Activated CD4-positive, alpha-beta T cell treated with anti-CD3 and anti-CD28 coated beads for 4 hours (primary cell): ENCODE measurements at regions not wholly inside any gene's neighbourhood (a gene's known extent, or its start where the extent isn't known, plus 50 kb on each side); places are given as distances from the start of the nearest gene placed in this dataset.

Experiments used
- DNase-seq, 2 donors: peaks; one replicate each; pipeline ENCODE4 v3.0.0-alpha.2; 2020

DNA sequence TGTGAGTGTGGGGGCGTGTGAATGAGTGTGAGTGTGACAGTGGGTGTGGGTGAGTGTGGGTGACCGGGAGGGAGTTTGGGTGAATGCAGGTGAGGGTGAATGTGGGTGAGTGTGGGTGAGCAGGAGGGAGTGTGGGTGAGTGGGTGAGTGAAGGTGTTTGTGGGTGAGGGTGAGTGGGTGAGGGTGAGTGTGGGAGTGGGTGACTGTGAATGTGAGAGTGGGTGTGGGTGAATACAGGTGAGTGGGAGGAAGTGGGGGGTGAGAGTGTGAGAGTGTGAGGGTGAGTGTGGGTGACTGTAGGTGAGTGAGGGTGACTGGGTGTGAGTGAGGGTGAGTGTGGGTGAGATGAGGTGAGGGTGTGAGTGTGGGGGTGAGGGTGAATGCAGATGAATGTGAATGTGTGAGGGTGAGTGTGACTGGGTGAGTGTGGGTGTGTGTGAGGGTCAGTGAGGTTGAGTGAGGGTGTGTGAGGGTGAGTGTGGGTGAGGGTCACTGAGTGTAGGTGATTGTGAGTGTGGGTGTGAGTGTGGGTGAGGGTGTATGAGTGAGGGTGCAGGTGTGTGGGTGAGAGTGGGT is 1677.3 kb upstream of the TENM3 start:
- DNase-seq = no peak

DNA sequence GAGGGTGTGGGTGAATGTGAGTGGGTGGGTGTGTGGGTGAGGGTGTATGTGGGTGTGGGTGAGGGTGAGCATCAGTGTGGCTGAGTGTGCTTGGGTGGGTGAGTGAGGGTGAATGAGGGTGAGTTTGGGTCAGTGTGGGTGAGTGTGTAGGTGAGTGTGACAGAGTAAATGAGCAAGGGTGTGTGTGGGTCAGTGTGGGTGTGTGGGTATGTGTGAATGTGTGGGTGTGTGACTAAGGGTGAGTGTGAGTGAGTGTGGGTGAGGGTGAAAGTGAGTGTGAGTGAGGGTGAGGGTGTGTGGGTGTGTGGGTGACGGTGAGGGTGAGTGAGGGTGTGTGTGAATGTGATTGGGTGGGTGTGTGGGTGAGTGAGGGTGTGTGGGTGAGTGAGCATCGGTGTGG is 1676.7 kb upstream of the TENM3 start:
- no peak for DNase-seq

DNA sequence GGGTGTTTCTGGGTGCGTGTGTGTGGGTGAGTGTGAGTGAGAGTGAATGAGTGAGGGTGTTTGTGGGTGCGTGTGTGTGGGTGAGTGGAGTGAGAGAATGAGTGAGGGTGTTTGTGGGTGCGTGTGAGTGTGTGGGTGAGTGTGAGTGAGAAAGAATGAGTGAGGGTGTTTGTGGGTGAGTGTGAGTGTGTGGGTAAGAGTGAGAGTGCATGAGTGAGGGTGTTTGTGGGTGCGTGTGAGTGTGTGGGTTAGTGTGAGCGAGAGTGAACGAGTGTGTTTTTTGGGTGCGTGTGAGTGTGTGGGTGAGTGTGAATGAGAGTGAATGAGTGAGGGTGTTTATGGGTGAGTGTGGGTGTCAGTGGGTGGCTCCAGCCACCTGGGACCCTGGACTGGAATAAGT is 1676.1 kb upstream of the TENM3 start:
- DNase-seq = no peak

DNA sequence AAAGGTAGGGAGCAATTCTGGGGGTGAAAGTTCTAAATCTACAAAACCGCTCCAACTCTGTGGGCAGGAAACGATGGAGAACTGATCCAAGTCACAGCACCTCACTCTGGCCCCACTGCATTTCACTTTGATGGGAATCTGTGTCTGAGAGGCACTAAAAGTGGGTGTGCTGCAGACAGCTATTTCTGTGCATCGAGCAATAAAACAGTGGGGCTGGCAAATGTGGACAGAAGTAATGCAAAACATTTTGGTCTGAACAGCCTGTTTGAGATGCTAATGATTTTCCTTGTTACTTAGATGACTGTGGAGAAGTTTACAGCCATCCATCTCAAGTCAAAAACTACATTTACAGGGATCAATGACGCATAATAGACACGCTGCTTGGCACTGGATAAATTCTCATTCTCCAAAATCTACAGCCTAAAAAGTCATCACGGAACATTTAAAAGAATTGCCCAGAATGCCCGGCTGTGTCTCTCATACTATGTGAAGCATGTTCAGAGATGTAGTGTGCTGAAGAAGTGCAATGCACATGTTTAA is 1671.6 kb upstream of the TENM3 start:
- no peak for DNase-seq

DNA sequence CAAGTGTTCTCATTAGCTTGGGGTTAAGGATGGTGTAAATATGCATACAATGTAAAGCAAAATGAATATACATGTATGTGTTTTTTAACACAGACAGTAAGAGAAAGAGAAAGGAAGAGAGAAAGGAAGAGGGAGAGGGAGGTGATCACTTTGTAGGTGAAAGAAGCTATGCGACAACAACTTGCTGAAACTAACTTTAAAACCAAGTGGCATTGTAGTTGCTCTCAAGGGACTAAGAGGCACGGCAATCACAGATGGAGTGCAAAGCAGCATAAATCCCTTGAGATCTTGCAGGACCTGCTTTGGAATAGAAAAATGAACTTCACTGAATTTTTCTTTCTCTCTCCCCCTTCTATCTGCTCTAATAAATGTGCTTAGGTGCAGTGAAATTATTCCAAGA is 1665.0 kb upstream of the TENM3 start:
- no peak for DNase-seq

DNA sequence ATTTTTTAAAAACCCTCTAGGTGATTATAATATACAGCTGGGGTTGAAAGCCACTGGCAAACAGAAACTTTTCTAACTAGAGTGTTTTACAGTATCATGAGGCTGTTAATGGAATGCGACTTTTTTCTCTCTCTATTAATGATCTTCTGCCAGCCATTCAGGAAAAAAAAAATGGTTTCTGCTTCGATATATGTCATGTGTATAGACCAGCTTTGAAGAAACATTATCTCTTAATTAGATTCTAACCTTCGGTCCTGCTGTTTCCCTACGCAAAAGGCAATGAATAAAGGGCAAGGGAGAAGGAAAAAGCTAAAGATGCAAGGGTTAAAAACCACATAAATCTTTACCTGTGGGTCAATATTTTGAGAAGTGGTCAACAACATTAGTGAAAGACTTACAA is 1662.1 kb upstream of the TENM3 start:
- DNase-seq = no peak

DNA sequence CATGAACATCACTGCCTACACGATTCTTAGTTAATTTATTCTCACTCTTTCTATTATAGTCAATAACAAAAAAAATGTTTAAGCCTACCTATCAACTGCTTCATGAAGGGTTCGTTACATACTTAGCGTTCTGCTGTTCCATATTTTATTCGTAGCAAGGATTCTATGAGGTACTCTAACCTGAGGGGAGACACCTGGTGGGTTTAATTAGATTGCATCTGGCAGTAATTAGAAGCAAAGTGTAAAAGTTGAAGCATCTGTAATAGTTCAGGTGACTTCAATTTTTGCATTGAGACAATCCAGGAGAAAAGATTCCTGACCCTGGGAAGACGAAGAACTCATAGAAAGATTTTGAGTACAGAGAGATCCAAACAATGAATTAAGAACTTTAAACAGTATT is 1655.8 kb upstream of the TENM3 start:
- DNase-seq = no peak

DNA sequence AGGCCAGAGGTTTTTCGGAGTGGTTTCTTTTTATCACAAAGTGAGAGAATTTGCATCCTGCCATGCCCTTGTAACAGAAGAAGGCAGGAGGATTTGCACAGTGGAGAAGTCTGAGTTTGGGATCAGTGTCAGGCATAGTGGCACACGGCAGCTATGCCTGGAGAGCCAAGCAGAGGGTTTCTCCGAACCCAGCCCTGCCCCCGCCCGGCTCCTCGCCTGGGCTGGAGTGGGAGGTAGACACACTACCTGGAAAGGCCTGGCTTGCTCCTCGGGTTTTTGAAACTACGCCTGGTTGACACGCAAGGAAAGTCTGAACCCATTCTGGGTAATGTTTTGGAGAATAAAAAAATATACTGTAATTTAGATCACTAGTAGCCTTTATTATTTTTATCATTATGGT is 1653.6 kb upstream of the TENM3 start:
- DNase-seq = no peak

DNA sequence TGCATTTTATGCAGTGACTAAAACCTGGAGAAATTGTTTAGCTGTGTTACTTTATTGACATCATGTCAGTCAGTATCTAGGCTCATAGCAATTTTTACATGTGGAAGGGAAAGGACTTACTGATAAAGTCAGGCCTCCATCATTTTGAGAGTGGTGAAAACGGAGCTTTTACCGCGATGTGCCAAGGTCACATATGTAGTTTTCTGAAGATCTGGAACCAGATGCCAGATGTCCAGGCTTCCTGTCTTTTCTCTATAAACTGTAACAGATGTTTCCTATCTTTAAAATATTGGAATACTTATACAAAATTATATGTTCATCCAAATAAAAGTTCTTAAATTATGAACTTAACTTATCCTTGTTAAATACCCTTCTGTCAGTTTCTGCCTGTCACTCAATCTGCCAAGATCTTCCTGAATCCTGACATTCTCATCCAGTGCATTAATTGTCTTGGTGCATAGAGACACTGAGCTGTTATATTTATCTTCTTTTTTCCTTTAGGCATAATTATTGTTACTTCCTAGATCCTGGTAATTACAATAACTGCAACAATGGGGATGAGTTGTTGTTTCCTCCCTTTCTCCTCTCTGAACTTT is 1646.2 kb upstream of the TENM3 start:
- no peak for DNase-seq

DNA sequence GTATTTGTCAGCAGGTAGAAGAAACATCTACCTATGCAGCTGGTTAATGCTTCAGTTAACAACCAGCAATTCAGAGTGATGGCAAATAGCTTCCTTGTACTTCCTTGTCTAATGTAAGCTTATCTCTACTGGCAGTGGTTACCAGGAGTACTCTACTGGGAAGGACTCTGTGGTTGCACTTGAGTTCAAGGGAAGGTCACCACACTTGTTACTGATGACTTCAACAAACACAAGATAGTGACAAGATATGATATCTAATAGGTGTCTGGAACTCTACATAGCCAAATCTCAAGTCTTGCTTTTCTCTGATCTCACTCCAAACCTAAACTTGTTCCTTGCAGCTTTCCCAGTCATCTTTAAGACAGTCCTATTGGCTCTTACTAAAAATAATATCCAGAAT is 1644.9 kb upstream of the TENM3 start:
- no peak for DNase-seq

DNA sequence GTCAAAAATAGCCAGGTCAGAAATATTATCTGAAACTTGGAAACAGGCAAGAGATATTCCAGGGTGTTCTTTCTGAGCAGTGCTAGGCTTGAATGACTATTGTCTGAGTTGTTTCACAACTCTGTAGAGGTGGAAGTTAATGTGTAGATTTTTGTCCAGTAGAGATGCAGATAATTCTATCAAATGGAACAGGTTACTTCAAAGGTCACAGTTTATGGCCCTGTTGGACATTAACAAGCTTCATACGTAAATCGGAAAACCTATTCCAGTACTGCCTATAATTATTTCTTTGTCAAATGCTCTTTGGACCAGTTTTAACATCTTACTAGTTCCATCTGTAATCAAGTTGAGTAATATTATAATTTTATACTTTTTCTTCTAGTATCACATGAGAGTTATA is 1639.4 kb upstream of the TENM3 start:
- no peak for DNase-seq

DNA sequence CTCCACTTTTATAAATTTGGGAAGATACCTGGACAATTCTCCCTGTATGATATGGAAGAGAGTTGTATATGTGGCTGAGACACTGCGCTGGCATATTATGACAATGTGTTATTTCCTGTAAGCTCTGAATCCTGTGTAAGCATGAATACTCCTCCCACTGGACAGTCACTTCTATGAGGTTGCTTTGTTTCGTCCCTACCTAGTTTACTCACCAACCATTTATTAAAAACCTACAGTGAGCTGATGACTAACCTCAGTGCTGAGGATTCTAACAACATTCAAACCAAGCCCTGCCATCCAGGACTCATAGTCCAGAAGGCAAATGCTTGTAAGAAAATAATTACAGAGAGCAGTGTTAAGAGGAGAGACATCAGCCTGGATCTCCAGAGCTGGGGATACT is 1632.9 kb upstream of the TENM3 start:
- no peak for DNase-seq

DNA sequence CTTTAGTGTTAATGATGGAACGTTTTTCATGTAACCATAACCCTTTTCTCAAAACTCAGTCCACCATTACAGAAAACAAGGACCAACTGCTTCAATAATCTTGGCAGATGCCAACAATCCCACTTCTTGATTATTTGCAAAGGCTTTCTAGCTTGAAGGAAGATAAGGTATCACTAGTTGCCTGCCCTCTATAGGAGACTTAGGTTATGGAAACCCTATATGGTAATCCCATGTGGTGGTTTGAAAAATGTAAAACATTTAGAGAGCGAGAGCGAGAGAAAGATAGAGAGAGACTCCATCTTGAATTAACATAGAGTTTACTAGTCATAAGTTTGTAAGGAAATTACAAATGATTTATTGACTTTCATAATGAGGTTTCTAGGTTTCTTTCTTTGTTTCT is 1627.5 kb upstream of the TENM3 start:
- no peak for DNase-seq

DNA sequence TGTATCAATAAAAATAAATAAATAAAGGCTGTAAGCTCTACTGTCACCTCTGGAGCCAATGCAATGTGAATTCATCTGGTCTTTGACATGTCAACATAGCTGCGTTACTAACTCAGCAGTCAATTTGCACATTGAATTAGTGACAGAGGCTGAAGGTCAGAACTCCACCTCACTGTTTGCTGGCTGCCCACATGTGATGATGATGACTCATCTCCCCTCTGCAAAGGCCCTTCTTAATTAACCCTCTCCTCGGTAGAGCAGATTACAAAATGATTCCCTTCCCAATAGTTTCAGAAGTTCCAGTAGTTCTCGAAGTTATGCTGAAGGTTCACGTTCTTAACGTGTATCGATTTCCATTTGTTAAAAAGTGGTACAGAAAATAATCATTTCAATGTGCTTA is 1626.0 kb upstream of the TENM3 start:
- no peak for DNase-seq

DNA sequence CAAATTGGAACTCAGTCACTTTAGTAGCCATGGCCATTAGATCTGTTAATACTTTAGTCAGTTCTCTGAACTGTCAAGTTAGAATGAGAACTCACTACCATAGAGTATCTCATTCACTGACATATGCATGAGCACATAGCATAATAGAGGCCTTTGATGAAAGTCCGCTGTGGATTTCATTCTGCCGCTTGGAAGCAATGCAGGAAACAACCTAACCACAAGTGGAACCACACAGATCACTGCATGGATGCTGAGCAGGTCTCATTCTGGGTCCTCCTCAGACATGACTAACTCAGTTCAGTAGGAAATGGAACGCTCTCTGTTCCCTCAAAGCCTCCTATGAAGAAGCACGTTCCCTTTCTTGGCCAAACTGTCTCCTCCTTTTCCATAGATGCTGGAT is 1624.8 kb upstream of the TENM3 start:
- no peak for DNase-seq

DNA sequence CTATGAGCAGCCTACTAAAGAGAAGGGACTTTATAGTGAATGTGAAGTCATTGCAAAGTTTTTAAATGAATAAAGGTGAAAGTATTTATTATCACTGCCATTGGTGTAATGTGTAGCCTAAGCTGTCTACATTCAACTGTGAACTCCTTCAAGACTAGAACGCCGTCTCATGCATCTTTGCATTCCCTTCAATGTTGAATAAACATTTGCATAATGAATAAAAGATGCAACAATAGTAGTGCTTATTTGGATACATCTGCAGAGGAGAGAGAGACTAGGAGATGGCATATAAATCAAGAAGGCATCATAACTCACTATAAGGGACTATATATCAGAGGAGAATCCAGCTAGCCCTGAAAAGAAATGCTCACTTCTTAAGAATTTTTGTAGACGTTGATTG is 1623.8 kb upstream of the TENM3 start:
- DNase-seq = no peak

DNA sequence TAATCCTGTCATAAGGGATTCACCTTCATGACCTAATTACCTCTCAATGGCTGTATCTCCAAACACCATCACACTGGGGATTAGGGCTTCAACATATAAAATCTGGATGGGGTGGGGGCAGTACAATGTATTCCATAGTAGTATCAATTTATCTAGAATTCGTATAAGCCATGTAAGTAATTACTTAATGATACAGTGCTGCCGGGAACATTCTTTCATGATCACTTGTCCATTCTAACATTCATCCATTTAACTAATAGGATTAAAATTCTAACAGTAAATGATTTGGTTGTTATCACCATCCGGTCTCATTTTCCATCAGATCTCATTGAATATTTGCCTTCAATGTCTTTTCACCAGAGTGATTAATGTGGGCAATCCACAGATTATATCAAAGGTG is 1620.9 kb upstream of the TENM3 start:
- no peak for DNase-seq

DNA sequence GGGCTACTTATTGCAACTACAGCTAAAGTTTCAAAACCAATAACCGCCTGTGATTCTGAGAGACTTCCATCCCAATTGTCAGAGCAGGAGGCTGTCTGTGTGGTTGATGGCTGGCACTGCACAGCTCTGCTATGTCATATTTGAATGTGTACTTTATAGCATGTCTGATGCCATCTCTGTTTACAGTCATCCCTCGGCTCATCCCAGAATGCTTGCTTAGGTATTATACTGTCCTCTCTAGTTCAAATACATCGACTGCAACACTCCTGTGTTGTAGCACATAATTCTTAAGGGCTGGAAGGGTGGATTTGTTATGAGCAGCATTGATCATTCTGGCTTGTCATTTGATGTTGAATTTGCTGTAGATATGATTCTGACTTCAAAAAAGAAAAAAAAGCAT is 1617.5 kb upstream of the TENM3 start:
- no peak for DNase-seq

DNA sequence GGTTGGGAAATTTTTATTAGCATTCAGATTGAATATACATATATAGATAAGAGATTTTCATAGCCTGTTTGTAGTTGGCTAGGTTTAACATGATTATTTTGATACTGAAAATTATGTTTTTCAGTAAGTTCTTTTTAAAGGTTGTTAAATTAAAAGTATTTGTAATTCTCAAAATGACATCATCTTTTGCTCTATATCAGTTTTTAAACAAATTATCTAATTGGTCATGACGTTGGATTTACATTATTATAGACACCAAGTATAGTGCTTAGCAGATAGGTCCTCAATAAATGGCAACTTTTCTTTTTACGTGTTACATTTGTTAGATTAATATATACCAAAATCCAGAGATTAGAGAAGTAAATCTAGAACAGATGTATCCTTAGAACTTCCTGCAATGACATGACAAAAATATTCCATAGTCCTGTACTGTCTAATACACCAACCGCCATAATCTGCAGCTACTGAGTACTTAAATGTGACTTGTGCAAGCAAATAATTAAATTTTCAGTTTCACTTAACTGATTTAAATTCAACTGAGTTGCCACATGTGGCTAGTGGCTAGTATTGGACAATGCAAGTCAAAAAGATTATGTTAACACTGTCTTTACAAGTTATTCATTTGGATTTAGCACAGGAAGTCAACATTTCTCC is 1613.1 kb upstream of the TENM3 start:
- DNase-seq = no peak

DNA sequence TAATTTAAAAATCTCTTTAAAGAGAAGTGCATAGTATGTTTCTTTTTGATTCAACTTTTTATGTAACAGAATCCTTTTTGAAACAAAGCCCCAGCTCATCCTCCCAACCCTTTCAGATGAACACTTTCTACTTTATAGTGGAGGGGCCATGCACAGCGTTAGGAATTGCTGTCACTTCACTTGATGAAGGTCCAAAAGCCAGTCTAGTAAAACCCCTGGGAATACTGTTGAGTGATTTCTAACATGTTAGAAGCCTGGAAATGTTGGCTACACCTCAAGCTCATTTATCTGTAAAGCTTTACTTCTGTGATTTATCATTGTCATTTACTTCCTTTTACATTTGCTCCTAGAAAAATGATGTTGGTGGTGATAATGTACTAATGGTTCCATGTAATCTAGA is 1608.9 kb upstream of the TENM3 start:
- no peak for DNase-seq

DNA sequence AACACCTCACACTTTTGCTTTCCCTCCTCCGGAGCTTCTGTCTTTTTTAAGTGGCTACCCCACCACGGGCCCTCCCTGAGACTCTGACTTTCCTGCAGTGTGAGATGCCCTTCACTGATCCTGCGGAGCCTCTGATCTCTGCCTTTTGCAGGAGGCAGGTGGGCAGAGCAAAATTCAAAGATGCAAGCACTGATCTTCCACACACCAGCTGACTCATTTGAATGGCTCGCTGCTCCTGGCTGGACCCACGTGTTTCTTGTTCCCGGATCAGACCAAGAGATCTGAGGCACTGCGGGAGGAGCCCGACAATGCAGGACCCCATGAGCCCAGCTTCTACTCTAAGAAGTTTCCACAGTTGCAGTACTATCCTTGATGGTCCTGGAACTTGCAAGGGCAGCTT is 1607.9 kb upstream of the TENM3 start:
- no peak for DNase-seq

DNA sequence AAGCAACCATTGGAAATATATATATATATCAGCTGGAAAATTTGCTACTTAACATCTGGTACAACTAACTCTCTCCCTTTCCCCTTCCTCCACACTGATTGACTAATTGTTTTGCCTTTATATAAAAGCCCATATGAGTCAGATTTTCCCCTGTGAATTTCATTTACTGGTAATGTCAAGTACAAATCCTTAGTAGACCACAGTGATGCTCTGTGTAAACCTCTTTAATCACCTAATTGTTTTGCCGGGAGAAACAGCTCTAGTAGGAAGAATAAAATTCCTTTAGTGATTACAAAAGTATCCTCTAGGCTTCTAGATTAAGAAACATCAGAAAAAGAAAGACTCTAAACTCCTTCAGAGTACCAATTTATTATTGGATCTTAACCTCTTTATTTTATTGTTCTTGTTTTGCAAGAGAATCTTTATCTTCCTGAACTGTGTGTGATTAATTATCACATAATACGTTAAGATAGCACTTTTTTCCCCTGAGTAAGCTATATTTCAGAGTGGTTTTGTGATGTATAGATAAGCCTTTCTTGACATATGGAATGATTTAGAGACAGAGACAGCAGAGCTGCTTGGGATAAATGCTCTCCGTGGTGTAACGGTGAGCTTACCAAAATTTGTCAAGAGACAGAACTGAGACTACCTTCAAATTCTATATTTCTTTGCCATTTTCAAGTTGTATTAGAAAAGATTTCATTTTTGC is 1606.4 kb upstream of the TENM3 start:
- no peak for DNase-seq

DNA sequence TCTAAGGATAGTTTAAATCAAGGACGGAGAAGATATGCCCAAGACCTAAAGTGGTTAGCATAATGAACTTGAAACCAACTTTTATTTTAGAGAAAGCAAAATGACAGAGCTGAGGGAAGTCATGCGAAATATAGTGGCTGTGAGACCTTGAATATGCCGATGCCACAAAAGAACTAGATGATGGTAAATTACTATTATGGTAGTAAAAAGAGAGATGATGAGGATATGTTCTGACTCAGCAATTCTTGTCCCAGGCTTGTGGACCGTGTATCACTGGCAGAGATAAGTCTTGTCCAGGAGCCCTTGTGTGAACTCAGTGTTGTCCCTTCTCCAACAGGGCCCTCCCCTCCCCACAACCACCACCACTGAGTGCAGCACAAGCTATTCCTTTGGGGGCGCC is 1605.6 kb upstream of the TENM3 start:
- no peak for DNase-seq

DNA sequence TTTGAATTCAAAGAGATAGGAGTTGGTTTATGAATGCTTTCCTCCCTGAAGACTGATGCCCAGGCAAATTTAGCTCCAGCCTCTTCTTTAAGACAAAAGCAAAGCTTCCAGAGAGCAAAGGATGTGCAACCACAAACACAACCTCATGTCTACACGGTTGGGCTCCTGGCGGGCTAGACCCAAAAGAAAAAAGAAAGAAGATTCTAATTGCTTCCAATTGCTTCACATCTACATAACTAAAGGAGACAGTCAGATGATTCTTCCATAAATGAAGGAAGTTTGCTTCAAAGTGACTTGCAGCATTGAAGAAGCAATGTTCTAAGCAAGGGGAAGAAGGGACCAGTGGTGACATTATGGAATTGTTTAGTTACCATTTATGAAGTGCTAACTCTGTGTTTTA is 1603.0 kb upstream of the TENM3 start:
- no peak for DNase-seq
